ENCODE measurements at regions not wholly inside any gene's neighbourhood (a gene's known extent, or its start where the extent isn't known, plus 50 kb on each side); places are given as distances from the start of the nearest gene placed in this dataset.
"Not testable (repeated sequence)": the region's sequence is repeated elsewhere in the genome, so short reads cannot be mapped to it uniquely, and the experiment has no call there.

GRCh38 chr5:19142713-19143414 is 845.1 kb downstream of the CDH18 start:
- not testable (repeated sequence) for DNase-seq

- DNase-seq, result no peak
These were observed 844.1 kb downstream of the CDH18 start for GRCh38 chr5:19143935-19144334.

GRCh38 chr5:19169426-19169825 is 818.6 kb downstream of the CDH18 start:
- no peak for DNase-seq

- no peak for DNase-seq
These were observed 815.0 kb downstream of the CDH18 start for GRCh38 chr5:19172926-19173470.

- DNase-seq, result no peak
These were observed 812.0 kb downstream of the CDH18 start for GRCh38 chr5:19175776-19176570.

- DNase-seq, result no peak
These were observed 808.4 kb downstream of the CDH18 start for GRCh38 chr5:19179571-19179970.

GRCh38 chr5:19189176-19189575 is 798.8 kb downstream of the CDH18 start:
- DNase-seq, result no peak

- no peak for DNase-seq
These were observed 794.4 kb downstream of the CDH18 start for GRCh38 chr5:19193631-19194030.

- DNase-seq, result no peak
These were observed 791.4 kb downstream of the CDH18 start for GRCh38 chr5:19196631-19197030.

GRCh38 chr5:19200251-19200650 is 787.7 kb downstream of the CDH18 start:
- DNase-seq, result no peak

GRCh38 chr5:19208397-19208796 is 779.6 kb downstream of the CDH18 start:
- no peak for DNase-seq

- no peak for DNase-seq
These were observed 777.1 kb downstream of the CDH18 start for GRCh38 chr5:19210886-19211285.

GRCh38 chr5:19229179-19229835 is 758.7 kb downstream of the CDH18 start:
- no peak for DNase-seq

GRCh38 chr5:19233573-19233972 is 754.4 kb downstream of the CDH18 start:
- no peak for DNase-seq

- DNase-seq, result no peak
These were observed 752.9 kb downstream of the CDH18 start for GRCh38 chr5:19235101-19235584.

GRCh38 chr5:19240170-19240569 is 747.8 kb downstream of the CDH18 start:
- DNase-seq, result no peak

GRCh38 chr5:19241690-19242089 is 746.3 kb downstream of the CDH18 start:
- DNase-seq, result no peak

GRCh38 chr5:19246191-19246590 is 741.8 kb downstream of the CDH18 start:
- not testable (repeated sequence) for DNase-seq

GRCh38 chr5:19247302-19247701 is 740.7 kb downstream of the CDH18 start:
- no peak for DNase-seq

GRCh38 chr5:19256036-19256435 is 732.0 kb downstream of the CDH18 start:
- no peak for DNase-seq

GRCh38 chr5:19258686-19259085 is 729.3 kb downstream of the CDH18 start:
- DNase-seq, result no peak

- no peak for DNase-seq
These were observed 726.1 kb downstream of the CDH18 start for GRCh38 chr5:19261879-19262278.

- DNase-seq, result no peak
These were observed 723.2 kb downstream of the CDH18 start for GRCh38 chr5:19264821-19265220.

Data from inflammatory macrophage treated with lipopolysaccharide for 4 hours (primary cell).